IMR-90 (cell line): ENCODE measurements at regions not wholly inside any gene's neighbourhood (a gene's known extent, or its start where the extent isn't known, plus 50 kb on each side); places are given as distances from the start of the nearest gene placed in this dataset.

Experiments used
- ATAC-seq: fragments of 200-7000 bp; cut with Tn5 transposase; 2 replicates; pipeline ENCODE4 v1.9.1; 2020; ENCODE audit warnings: low read depth, mild to moderate bottlenecking, moderate library complexity
- BruUV-seq: library from RNA; stranded (reverse); fragments of 400-500 nt; replicated peaks from 2 replicates; lab custom pipeline; 2021; lab: Mats Ljungman, UMichigan
- CTCF ChIA-PET: fragments of 300-600 bp; formaldehyde crosslinking; extraction: SDS; loops from one replicate; lab custom pipeline; 2021; ENCODE audit warnings: antibody characterized with exemption; lab: Yijun Ruan, JAX
- POLR2A ChIA-PET: fragments of 300-600 bp; sonication (Branson Sonifier 250); formaldehyde crosslinking; loops from one replicate; lab custom pipeline; 2022; ENCODE audit warnings: antibody characterized with exemption; ENCODE audit not compliant: unreplicated experiment; lab: Charles Lee
- DNase-seq: peaks from one replicate; pipeline ENCODE4 v3.0.0; 2013
- H2AFZ ChIP-seq: replicated peaks from 2 replicates; pipeline ENCODE3; 2013; ENCODE audit warnings: low read length, mild to moderate bottlenecking; ENCODE audit not compliant: poor library complexity
- H2AK5ac ChIP-seq: 2 replicates; pipeline ENCODE4 v1.6.1; 2013; ENCODE audit warnings: low read depth, low read length, inconsistent platforms
- H2AK9ac ChIP-seq: replicated peaks from 2 replicates; pipeline ENCODE3; 2013; ENCODE audit warnings: mild to moderate bottlenecking, low read depth, low read length, moderate library complexity; ENCODE audit not compliant: poor library complexity
- H2BK120ac ChIP-seq: 2 replicates; pipeline ENCODE4 v1.6.1; 2013; ENCODE audit warnings: low read depth, low read length, inconsistent platforms
- H2BK15ac ChIP-seq: 3 replicates; pipeline ENCODE4 v1.6.1; 2013; ENCODE audit warnings: low read depth, low read length, inconsistent platforms
- H2BK20ac ChIP-seq: 2 replicates; pipeline ENCODE4 v1.6.1; 2013; ENCODE audit warnings: low read depth, mild to moderate bottlenecking, inconsistent platforms, low read length, moderate library complexity
- H2BK5ac ChIP-seq: 2 replicates; pipeline ENCODE4 v1.6.1; 2013; ENCODE audit warnings: mild to moderate bottlenecking, low read depth, low read length, inconsistent platforms; ENCODE audit not compliant: poor library complexity, severe bottlenecking
- H3K14ac ChIP-seq: replicated peaks from 2 replicates; pipeline ENCODE4 v1.6.1; 2013; ENCODE audit warnings: low read depth, low read length, inconsistent platforms
- H3K18ac ChIP-seq: 2 replicates; pipeline ENCODE4 v1.6.1; 2013; ENCODE audit warnings: low read depth, low read length, control low read depth
- H3K23ac ChIP-seq: 2 replicates; pipeline ENCODE4 v1.6.1; 2013; ENCODE audit warnings: low read depth, low read length, inconsistent platforms
- H3K27ac ChIP-seq: 2 replicates; pipeline ENCODE4 v1.5.1; 2013; ENCODE audit warnings: mild to moderate bottlenecking, control low read depth, low read length; ENCODE audit not compliant: insufficient read depth
- H3K27me3 ChIP-seq: 2 replicates; pipeline ENCODE4 v1.6.1; 2013; ENCODE audit warnings: low read length; ENCODE audit not compliant: control insufficient read depth, insufficient read depth
- H3K36me3 ChIP-seq: 2 replicates; pipeline ENCODE4 v1.6.1; 2013; ENCODE audit warnings: low read length, mixed read lengths; ENCODE audit not compliant: control insufficient read depth, insufficient read depth
- H3K4ac ChIP-seq: 2 replicates; pipeline ENCODE4 v1.6.1; 2013; ENCODE audit warnings: low read depth, low read length, inconsistent platforms
- H3K4me1 ChIP-seq: 2 replicates; pipeline ENCODE4 v1.6.1; 2013; ENCODE audit warnings: low read length, mixed read lengths; ENCODE audit not compliant: control insufficient read depth, insufficient read depth
- H3K4me2 ChIP-seq: 2 replicates; pipeline ENCODE4 v1.6.1; 2013; ENCODE audit warnings: low read depth, mild to moderate bottlenecking, control low read depth, low read length, moderate library complexity
- H3K4me3 ChIP-seq: 2 replicates; pipeline ENCODE4 v1.5.1; 2013; ENCODE audit warnings: low read depth, mild to moderate bottlenecking, control low read depth, low read length, moderate library complexity; ENCODE audit not compliant: insufficient read depth
- H3K56ac ChIP-seq: 2 replicates; pipeline ENCODE4 v1.6.1; 2013; ENCODE audit warnings: low read length, inconsistent platforms; ENCODE audit not compliant: insufficient read depth; ENCODE audit errors: extremely low read depth
- H3K79me1 ChIP-seq, 2 experiments: 2 replicates each; pipeline ENCODE4 v1.6.1; 2013; ENCODE audit warnings: low read length in 2 of 2, inconsistent platforms in 1 of 2, low read depth in 1 of 2
- H3K9ac ChIP-seq: 2 replicates; pipeline ENCODE4 v1.6.1; 2013; ENCODE audit warnings: low read depth, low read length, control low read depth
- H3K9me1 ChIP-seq: 2 replicates; pipeline ENCODE4 v1.6.1; 2013; ENCODE audit warnings: low read length, inconsistent platforms; ENCODE audit not compliant: insufficient read depth
- H3K9me3 ChIP-seq: 2 replicates; pipeline ENCODE4 v1.6.1; 2013; ENCODE audit warnings: low read length; ENCODE audit not compliant: control insufficient read depth, insufficient read depth
- H4K20me1 ChIP-seq: 2 replicates; pipeline ENCODE4 v1.6.1; 2013; ENCODE audit warnings: low read length, inconsistent platforms; ENCODE audit not compliant: insufficient read depth
- H4K5ac ChIP-seq: 2 replicates; pipeline ENCODE4 v1.6.1; 2013; ENCODE audit warnings: mild to moderate bottlenecking, low read depth, low read length, control low read depth
- H4K8ac ChIP-seq, 2 experiments: 2 replicates each; pipeline ENCODE4 v1.6.1; 2013; ENCODE audit warnings: low read depth in 2 of 2, low read length in 2 of 2, control low read depth in 1 of 2, inconsistent platforms in 1 of 2
- H4K91ac ChIP-seq: 2 replicates; pipeline ENCODE4 v1.6.1; 2013; ENCODE audit warnings: low read depth, low read length, inconsistent platforms; ENCODE audit not compliant: insufficient read depth
- BHLHE40 ChIP-seq: fragments of 150-350 bp; IDR thresholded peaks from 2 replicates; pipeline ENCODE4 v1.6.1; 2016; ENCODE audit warnings: mild to moderate bottlenecking, low read depth, low read length
- CEBPB ChIP-seq: IDR thresholded peaks from 2 replicates; pipeline ENCODE4 v1.6.1; 2012; ENCODE audit warnings: low read depth, low read length, improper control_type of control experiment
- CHD1 ChIP-seq: IDR thresholded peaks from 2 replicates; pipeline ENCODE4 v1.6.1; 2012; ENCODE audit warnings: low read depth, low read length, improper control_type of control experiment
- CTCF ChIP-seq: conservative IDR thresholded peaks from 2 replicates; pipeline ENCODE4 v1.5.1; 2012; ENCODE audit warnings: mild to moderate bottlenecking, low read depth, low read length, improper control_type of control experiment
- ELK1 ChIP-seq: fragments of 150-350 bp; IDR thresholded peaks from 2 replicates; pipeline ENCODE4 v1.6.1; 2016; ENCODE audit warnings: low read depth, mild to moderate bottlenecking, low read length, moderate library complexity, borderline replicate concordance
- FOS ChIP-seq: fragments of 150-350 bp; IDR thresholded peaks from 2 replicates; pipeline ENCODE4 v1.6.1; 2016; ENCODE audit warnings: low read depth, low read length
- MAZ ChIP-seq: IDR thresholded peaks from 2 replicates; pipeline ENCODE4 v1.6.1; 2012; ENCODE audit warnings: low read depth, mild to moderate bottlenecking, low read length, improper control_type of control experiment, moderate library complexity, borderline replicate concordance
- NFE2L2 ChIP-seq: fragments of 150-350 bp; IDR thresholded peaks from 2 replicates; pipeline ENCODE4 v1.6.1; 2016; ENCODE audit warnings: low read depth, mild to moderate bottlenecking, low read length
- POLR2A ChIP-seq: IDR thresholded peaks from 2 replicates; pipeline ENCODE4 v1.6.1; 2012; ENCODE audit warnings: mild to moderate bottlenecking, low read depth, low read length
- RAD21 ChIP-seq: IDR thresholded peaks from 2 replicates; pipeline ENCODE4 v1.6.1; 2012; ENCODE audit warnings: low read length, improper control_type of control experiment
- RCOR1 ChIP-seq: IDR thresholded peaks from 2 replicates; pipeline ENCODE4 v1.6.1; 2012; ENCODE audit warnings: mild to moderate bottlenecking, low read length, improper control_type of control experiment; ENCODE audit not compliant: insufficient replicate concordance
- RFX5 ChIP-seq: IDR thresholded peaks from 2 replicates; pipeline ENCODE4 v1.8.0; 2012; ENCODE audit warnings: low read depth, mild to moderate bottlenecking, low read length, moderate library complexity
- SMC3 ChIP-seq: fragments of 150-350 bp; IDR thresholded peaks from 2 replicates; pipeline ENCODE4 v1.6.1; 2016; ENCODE audit warnings: low read depth, mild to moderate bottlenecking, antibody characterized with exemption, low read length, moderate library complexity
- WGBS, 2 experiments: methylation state at CpG; one replicate each; pipeline versions ENCODE4 v1.1.5 to v1.1.7; 2013; ENCODE audit warnings: missing lambda C conversion rate in 2 of 2; ENCODE audit not compliant: insufficient read length in 1 of 2; ENCODE audit errors: extremely low coverage in 2 of 2; 5-methylcytosine and 5-hydroxymethylcytosine counted together
- dilution Hi-C: fragments of 300-500 bp; cut with HindIII; formaldehyde crosslinking; loops from one replicate; pipeline ENCODE4 v1.14.3; 2018; ENCODE audit warnings: low sequenced_read_pairs; ENCODE audit not compliant: unreplicated experiment
- in situ Hi-C: fragments of 300-500 bp; cut with MboI; formaldehyde crosslinking; loops from 3 replicates; pipeline ENCODE4 v1.14.3; 2019; ENCODE audit warnings: low sequenced_read_pairs, inconsistent platforms, mixed read lengths
- intact Hi-C: fragments of 100-400 bp; cut with micrococcal nuclease; formaldehyde crosslinking; loops from 2 replicates; pipeline ENCODE4 v1.10.0; 2022
- TF ChIP-seq, protein P1 (sequence below): fragments of 150-350 bp; IDR thresholded peaks from 2 replicates; pipeline ENCODE4 v1.6.1; 2017; ENCODE audit warnings: mild to moderate bottlenecking, antibody characterized with exemption, low read length, low read depth

DNA sequence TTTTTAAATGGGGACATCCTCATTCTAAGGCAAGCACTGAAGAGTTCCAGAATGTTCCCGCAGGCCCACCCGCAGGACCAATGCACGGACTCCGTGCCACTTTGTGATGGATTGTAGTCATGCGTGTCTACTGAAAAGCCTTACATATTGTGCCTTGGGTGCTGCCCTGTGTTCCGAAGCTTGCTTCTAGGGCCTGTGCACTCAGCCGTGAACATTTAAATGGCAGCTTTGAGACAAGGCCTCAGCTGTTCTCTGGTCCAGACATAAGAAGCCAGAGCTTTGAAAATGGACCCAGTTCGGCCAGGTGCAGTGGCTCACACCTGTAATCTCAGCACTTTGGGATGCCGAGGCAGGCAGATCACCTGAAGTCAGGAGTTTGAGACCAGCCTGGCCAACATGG is 75.3 kb upstream of the CACNA1A start:
- H4K5ac ChIP-seq: no peak overlapping the region
- dilution Hi-C loops: no loop called here
- H3K4me2 ChIP-seq: no peak overlapping the region
- DNase-seq (no peak), ATAC-seq (no peak)
- in situ Hi-C loops: no loop called here
- no peak overlapping the region for H3K27ac ChIP-seq
- H3K79me1 ChIP-seq: no peaks in the 10 kb centered on the region
- 59% methylated on average over 8 of the region's 9 CpGs; no CpG with 5 or more reads in 1 of the 2 experiments for WGBS, 2 experiments
- H2BK15ac ChIP-seq: no peak overlapping the region
- TF ChIP-seq BHLHE40 (no peak), MAZ (no peak), SMC3 (no peak), RAD21 (no peak), NFE2L2 (no peak), CEBPB (no peak), FOS (no peak), CHD1 (no peak), POLR2A (no peak), RCOR1 (no peak), RFX5 (no peak), CTCF (no peak), ELK1 (no peak)
- TF ChIP-seq, protein P1, sequence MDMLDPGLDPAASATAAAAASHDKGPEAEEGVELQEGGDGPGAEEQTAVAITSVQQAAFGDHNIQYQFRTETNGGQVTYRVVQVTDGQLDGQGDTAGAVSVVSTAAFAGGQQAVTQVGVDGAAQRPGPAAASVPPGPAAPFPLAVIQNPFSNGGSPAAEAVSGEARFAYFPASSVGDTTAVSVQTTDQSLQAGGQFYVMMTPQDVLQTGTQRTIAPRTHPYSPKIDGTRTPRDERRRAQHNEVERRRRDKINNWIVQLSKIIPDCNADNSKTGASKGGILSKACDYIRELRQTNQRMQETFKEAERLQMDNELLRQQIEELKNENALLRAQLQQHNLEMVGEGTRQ: no peak
- H2BK20ac ChIP-seq: no peak overlapping the region
- peaks cover 7% of the 10 kb centered on the region for H3K27me3 ChIP-seq
- H4K20me1 ChIP-seq: no peaks in the 10 kb centered on the region
- no peak overlapping the region for H3K14ac ChIP-seq
- no peak overlapping the region for H2AK5ac ChIP-seq
- intact Hi-C loops: no loop called here
- ChIA-PET POLR2A (no interaction called here), CTCF (interaction anchor here (0.7 kb wide), 1 partner anchor 210 kb away, joined by 3 read pairs; no protein-coding TSS in a partner anchor)
- peaks cover 4% of the 10 kb centered on the region for H3K9me3 ChIP-seq
- no peak overlapping the region for H3K4ac ChIP-seq
- H2BK120ac ChIP-seq: no peak overlapping the region
- no peak overlapping the region for H2BK5ac ChIP-seq
- no TSS peak for BruUV-seq
- no peak overlapping the region for H3K4me3 ChIP-seq
- no peak overlapping the region for H2AFZ ChIP-seq
- no peak overlapping the region for H4K91ac ChIP-seq
- no peak overlapping the region for H3K18ac ChIP-seq
- no peaks in the 10 kb centered on the region for H3K9me1 ChIP-seq
- H3K56ac ChIP-seq: no peak overlapping the region
- no peaks in the 10 kb centered on the region for H3K36me3 ChIP-seq
- no peak overlapping the region for H3K23ac ChIP-seq
- no peaks in the 10 kb centered on the region for H3K4me1 ChIP-seq
- H4K8ac ChIP-seq: no peak overlapping the region
- H2AK9ac ChIP-seq: no peak overlapping the region
- H3K9ac ChIP-seq: no peak overlapping the region
